GM18508 (cell line): ENCODE measurements at regions not wholly inside any gene's neighbourhood (a gene's known extent, or its start where the extent isn't known, plus 50 kb on each side); places are given as distances from the start of the nearest gene placed in this dataset.
A peak's percentile ranks its signal among the peaks of the same experiment; 100 is the strongest.
"Not testable (repeated sequence)": the region's sequence is repeated elsewhere in the genome, so short reads cannot be mapped to it uniquely, and the experiment has no call there.

Experiments used
- ATAC-seq: cut with Tn5 transposase; IDR thresholded peaks from one replicate; pipeline ENCODE4 v1.9.1; 2021; ENCODE audit warnings: moderate number of reproducible peaks; ENCODE audit not compliant: insufficient read depth, unreplicated experiment

GRCh38 chr4:123597586-123597985 lies 201.0 kb downstream of the SPRY1 start:
- ATAC-seq: no peak

DNA sequence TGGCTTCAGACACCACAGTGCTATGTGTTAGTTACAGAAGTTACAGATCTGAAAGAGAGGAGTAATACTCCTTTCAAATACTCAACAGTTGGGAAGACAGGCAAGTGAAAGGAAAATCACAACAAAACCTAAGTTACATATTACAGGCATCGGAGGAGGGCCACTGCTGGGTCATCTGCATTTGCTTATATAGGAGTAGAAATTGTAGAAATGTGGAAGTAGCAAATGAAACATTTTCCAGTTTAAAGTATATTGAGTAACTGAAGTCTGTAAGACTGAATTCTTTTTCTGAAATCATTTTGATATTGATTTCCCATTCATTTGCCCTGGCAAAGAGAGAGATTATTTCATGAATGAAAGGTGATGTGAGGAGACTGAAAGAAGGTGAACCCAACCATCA lies 201.7 kb downstream of the SPRY1 start:
- no peak for ATAC-seq

GRCh38 chr4:123599061-123599919 lies 202.7 kb downstream of the SPRY1 start:
- ATAC-seq: peak; percentile 2

GRCh38 chr4:123599920-123600810 lies 203.6 kb downstream of the SPRY1 start:
- ATAC-seq: peak; percentile 100

GRCh38 chr4:123600987-123601904 lies 204.7 kb downstream of the SPRY1 start:
- ATAC-seq: no peak

GRCh38 chr4:123602007-123602406 lies 205.4 kb downstream of the SPRY1 start:
- no peak for ATAC-seq

GRCh38 chr4:123603165-123603564 lies 206.6 kb downstream of the SPRY1 start:
- no peak for ATAC-seq

DNA sequence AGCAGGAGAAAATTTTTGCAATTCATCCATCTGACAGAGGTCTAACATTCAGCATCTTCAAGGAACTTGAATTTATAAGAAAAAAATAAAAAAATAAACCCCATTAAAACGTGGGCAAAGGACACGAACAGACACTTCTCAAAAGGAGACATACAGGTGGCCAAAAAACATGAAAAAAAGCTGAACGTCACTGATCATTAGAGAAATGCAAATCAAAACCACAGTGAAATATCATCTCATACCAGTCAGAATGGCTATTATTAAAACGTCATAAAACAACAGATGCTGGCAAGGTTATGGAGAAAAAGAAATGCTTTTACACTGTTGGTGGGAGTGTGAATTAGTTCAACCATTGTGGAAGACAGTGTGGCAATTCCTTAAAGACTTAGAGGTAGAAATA lies 209.2 kb downstream of the SPRY1 start:
- ATAC-seq: not testable (repeated sequence)

DNA sequence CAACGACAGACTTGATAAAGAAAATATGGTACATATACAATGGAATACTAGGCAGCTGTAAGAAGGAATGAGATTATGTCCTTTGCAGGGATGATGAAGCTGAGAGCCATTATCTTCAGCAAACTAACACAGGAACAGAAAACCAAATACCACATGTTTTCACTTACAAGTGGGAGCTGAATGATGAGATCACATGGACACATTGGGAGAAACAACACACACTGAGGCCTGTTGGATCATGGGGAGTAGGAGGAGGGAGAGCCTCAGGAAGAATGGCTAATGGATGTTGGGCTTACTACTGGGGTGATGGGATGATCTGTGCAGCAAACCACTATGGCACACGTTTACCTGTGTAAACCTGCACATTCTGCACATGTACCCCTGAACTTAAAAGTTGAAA lies 209.7 kb downstream of the SPRY1 start:
- no peak for ATAC-seq

GRCh38 chr4:123606946-123607542 lies 210.4 kb downstream of the SPRY1 start:
- ATAC-seq: peak; percentile 64

GRCh38 chr4:123609829-123610228 lies 213.2 kb downstream of the SPRY1 start:
- no peak for ATAC-seq

- no peak for ATAC-seq
Observed at GRCh38 chr4:123613586-123614344, 217.2 kb downstream of the SPRY1 start.

- ATAC-seq: no peak
Observed at GRCh38 chr4:123615901-123616300, 219.3 kb downstream of the SPRY1 start.

DNA sequence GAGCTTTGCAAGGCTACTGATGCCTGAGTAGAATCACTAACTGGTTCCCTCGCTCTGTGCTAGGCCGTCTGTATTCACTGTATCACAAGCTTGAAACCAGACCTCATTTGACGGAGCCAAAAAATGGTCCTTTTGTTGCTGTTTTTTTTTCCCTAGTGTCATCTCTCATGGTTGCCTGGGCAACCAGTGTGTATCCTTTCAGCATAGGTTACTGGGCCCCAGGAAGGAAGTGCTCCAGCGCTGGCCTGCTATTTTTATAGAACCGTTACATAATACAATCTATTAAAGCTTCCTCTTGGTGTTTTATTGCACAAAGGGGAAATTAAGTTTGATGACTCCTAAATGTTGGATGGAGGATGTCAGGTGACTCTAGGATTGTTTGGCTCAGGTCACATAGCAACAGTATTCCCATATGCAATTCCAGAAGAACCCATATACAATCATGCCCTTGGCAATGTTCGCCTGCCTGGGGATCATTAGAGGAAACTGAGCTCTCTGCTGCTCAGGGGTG lies 220.4 kb downstream of the SPRY1 start:
- no peak for ATAC-seq

DNA sequence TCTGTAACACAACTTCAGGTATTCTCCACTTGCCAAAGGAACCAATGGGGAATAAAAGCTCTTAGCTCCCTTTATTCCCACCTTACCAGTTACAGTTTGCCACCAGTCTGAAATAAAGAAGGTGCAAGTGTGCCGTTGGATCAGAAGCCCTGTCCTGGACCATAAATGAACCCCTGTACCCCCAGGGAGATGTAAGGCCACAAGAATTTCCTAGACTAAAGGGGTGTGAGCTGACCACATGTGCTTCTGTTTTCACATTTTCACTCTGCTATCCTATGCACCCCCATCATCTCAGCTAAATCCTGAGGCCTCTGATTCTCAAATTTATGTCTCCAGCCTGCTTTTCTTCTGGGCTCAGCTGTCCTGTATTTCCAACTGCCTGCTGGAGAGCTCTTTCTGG lies 221.2 kb downstream of the SPRY1 start:
- no peak for ATAC-seq

GRCh38 chr4:123618606-123619005 lies 222.0 kb downstream of the SPRY1 start:
- ATAC-seq: no peak

DNA sequence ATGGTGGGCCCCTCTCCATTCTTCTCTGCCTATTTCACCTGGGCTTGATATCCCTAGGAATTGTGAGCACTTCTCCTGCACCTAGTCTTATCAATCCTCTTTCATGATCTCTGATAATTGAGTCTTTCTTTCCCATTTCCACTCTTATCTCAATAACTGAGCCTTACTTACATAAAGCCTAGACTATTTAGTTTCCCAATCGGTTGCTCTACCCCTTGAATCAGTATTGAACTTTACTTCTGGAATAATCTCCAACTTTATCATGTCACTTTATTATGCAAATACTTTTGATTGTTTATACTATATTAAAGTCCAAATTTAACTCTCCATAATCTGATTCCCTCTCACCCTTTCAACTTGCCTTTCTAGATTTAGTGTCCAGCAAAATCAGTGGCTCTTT lies 222.7 kb downstream of the SPRY1 start:
- no peak for ATAC-seq

DNA sequence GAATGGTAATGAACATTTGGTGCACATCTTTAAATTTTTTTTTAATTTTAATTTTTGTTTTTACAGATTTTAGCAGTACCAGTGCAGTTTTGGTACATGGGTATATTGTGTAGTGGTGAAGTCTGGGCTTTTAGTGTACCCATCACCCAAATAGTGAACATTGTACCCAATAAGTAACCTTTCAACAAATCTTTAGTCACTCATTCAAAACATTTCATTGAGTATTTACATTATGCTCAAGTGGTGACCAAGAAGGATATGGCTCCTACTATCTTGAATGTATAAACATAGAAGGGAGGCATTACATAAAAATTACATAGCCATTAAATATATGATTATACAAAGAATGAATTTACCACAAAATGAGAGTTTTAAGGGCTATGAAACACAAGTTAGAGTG lies 223.3 kb downstream of the SPRY1 start:
- no peak for ATAC-seq
